Type B pancreatic cell (in vitro differentiated cells): ENCODE measurements at regions not wholly inside any gene's neighbourhood (a gene's known extent, or its start where the extent isn't known, plus 50 kb on each side); places are given as distances from the start of the nearest gene placed in this dataset.

Experiments
- DNase-seq: peaks from one replicate; pipeline ENCODE4 v3.0.0; 2021; ENCODE audit warnings: mixed read lengths; ENCODE audit not compliant: unreplicated experiment; ENCODE audit errors: extremely low spot score
- H3K27ac Mint-ChIP-seq: 2 replicates; pipeline ENCODE4 v1.8.0; 2021; ENCODE audit warnings: mild to moderate bottlenecking, mixed read lengths
- H3K27me3 Mint-ChIP-seq: 2 replicates; pipeline ENCODE4 v1.8.0; 2021; ENCODE audit warnings: mixed read lengths
- H3K36me3 Mint-ChIP-seq: 2 replicates; pipeline ENCODE4 v1.8.0; 2021; ENCODE audit warnings: mixed read lengths
- H3K4me1 Mint-ChIP-seq: one replicate; pipeline ENCODE4 v1.8.0; 2021; ENCODE audit warnings: mixed read lengths; ENCODE audit not compliant: unreplicated experiment
- H3K4me3 Mint-ChIP-seq: 2 replicates; pipeline ENCODE4 v1.8.0; 2021; ENCODE audit warnings: mild to moderate bottlenecking, mixed read lengths
- H3K9me3 Mint-ChIP-seq: 2 replicates; pipeline ENCODE4 v1.8.0; 2021; ENCODE audit warnings: mixed read lengths
- CTCF ChIP-seq: fragments of 200-600 bp; sonication (generic); conservative IDR thresholded peaks from 2 replicates; pipeline ENCODE4 v1.5.0; 2021; ENCODE audit warnings: antibody characterized with exemption, mild to moderate bottlenecking

DNA sequence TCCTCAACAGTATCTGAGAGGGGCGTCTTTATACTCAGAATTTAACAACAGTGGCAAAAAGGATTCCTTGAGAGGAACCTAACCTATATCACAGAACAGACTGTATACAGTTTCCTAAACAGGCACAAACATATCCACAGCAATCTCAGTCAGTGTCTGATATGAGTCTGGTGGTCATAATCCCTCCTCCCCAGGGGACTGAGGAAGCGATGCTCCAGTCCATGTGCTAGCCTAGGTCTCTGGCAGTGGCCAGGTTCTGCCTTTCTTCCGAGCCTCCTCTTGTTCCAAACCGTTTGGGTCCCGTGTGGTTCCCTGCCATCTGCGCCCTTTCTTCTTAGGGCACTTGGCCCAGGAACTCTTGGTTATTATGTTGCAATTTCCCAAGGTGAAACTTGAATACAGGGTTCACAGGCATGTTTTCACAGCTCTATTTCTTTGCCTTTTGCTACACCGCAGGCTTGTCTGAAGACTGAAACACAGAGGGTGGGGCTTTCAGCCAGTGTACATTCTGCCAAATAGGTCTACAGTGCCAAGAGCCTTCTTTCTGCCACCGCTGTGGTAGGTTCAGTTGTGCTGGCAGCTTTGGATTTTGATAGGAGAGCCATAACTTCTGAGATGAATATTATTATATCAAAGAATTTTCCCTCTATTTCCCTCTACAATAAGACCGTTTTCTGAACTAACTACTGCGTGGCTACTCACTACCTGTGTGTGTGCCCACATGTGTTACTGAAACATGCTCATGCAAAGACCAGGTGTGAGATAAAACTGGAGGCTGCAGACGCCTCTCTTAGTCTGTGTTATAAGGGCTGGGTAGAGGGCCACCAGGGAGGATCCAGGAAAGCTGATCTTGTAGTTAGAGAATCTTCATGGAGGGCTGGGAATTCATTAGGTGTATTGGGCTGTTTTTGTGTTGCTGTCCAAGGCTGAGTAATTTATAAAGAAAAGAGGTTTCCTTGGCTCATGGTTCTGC, 75.0 kb upstream of the HAAO start:
- no peak overlapping the region for H3K4me3 Mint-ChIP-seq
- no peak for TF ChIP-seq CTCF
- H3K9me3 Mint-ChIP-seq: peaks cover 11% of the 10 kb centered on the region
- no peak for DNase-seq
- no peaks in the 10 kb centered on the region for H3K4me1 Mint-ChIP-seq
- H3K36me3 Mint-ChIP-seq: peaks cover 7% of the 10 kb centered on the region
- no peaks in the 10 kb centered on the region for H3K27me3 Mint-ChIP-seq
- H3K27ac Mint-ChIP-seq: no peak overlapping the region

DNA sequence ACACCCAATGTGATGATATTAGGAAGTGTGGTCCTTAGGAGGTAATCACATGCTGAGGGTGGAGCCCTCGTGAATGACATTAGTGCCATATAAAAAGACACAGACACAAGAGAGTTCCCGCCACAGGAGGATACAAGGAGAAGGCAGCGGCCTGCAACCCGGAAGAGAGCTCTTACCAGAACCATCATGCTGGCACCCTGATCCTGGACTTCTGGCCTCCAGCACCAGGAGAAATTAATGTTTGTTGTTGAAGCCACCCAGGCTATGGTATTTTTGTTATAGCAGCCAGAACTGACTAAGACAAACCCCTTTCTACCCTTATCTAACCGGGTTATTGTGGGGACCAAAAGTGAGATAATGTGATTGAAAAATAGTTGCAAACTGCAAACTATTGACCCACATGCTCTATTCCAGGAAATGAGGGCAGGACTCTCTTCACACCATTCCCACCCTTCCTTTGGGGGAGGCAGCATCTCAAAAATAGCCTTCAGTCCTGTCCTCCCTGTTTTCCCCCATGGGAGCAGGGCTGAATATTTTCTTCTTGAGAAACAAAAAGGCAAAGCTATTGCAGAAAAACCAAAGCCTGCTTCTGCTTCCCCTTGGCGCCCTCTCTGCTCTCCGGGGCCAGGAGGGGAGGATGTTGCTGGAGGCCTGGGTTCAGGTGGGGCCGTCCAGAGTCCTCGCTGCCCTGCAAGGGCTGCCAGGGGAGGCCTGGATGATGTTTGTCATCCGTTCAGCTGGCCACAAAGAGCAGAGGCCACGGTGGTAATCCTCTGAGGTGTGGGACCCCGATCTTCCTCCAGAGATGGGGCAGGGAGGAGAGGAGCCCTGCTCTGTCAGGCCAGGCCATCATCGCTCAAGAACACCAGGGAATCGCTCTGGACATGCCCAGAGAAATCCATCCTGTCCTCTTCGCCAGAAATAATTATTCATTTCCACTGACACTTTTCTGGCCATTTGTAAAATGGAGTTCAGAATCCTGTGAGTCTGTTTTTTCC, 73.8 kb upstream of the HAAO start:
- DNase-seq: no peak
- Mint-ChIP-seq H3K4me3 (no peak overlapping the region), H3K36me3 (peaks cover 7% of the 10 kb centered on the region), H3K9me3 (peaks cover 11% of the 10 kb centered on the region), H3K27me3 (no peaks in the 10 kb centered on the region), H3K27ac (no peak overlapping the region), H3K4me1 (no peaks in the 10 kb centered on the region)
- TF ChIP-seq CTCF: no peak

DNA sequence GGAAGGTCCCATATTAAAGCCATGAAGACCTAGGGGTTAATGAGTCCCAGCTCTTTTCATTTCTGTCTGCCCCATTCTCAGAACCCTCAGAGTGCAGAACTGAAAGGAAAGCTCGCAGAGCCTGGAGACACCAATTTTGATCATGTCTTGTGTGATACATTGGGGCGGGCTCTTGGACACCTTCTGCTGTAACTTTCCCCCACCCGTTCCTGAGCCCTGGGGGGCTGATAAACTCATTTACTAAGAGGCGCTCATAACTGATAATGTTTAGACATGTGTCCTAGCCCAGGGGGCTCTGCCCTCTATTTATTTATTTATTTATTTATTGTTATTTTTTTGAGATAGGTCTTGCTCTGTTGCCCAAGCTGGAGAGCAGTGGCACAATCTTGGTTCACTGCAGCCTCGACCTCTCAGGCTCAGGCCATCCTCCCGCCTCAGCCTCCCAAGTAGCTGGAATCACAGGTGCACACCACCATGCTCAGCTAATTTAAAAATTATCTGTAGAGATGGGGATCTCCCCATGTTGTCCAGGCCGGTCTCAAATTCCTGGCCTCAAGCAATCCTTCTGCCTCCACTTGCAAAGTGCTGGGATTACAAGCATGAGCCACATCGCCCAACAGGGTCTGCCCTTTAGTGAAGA, 72.4 kb upstream of the HAAO start:
- TF ChIP-seq CTCF: no peak
- Mint-ChIP-seq H3K4me3 (no peak overlapping the region), H3K4me1 (no peaks in the 10 kb centered on the region), H3K27me3 (no peaks in the 10 kb centered on the region), H3K36me3 (peaks cover 10% of the 10 kb centered on the region), H3K9me3 (peaks cover 15% of the 10 kb centered on the region), H3K27ac (no peak overlapping the region)
- no peak for DNase-seq

DNA sequence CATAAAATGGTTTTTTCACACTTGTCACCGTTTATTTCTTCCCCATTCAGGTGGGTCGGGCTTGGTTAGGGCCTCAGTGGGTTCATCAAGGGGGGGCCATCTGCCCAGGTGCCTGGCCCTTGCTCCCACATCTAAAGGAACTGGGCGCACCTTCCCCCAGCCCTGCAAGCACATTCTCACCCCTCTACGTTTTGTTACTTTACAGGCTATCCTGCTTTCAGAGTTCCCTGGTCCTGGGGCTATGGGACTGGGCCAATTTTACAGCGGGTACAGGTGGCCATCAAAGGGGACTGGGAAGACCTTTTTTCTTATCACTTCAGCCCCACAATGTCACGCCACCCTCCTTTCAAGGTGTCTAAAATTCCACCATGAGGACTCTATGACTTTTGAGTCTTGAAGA, 71.8 kb upstream of the HAAO start:
- no peak overlapping the region for H3K4me3 Mint-ChIP-seq
- no peaks in the 10 kb centered on the region for H3K4me1 Mint-ChIP-seq
- H3K27me3 Mint-ChIP-seq: no peaks in the 10 kb centered on the region
- TF ChIP-seq CTCF: no peak
- H3K27ac Mint-ChIP-seq: no peak overlapping the region
- DNase-seq: no peak
- peaks cover 10% of the 10 kb centered on the region for H3K36me3 Mint-ChIP-seq
- peaks cover 12% of the 10 kb centered on the region for H3K9me3 Mint-ChIP-seq

DNA sequence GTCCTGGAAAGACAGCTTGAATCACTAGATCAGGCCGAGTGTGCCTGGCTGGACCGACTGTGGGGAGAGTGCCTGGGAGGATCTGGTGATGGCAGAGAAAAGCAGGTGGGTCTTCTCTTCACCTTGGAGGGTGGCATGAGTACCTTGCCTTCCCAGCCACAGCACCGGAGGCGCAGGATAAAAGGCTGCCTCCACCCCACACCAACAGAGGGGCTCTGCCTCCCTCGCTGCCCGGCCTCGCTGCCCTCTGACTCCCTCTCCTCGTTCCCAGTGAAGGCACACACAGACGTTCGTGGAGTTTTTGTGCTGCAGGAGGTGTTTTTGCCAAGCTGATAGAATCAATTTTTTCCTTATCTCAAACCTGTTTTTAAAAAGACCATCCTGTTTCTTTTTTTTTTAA, 71.4 kb upstream of the HAAO start:
- no peak for DNase-seq
- H3K27me3 Mint-ChIP-seq: no peaks in the 10 kb centered on the region
- no peak overlapping the region for H3K27ac Mint-ChIP-seq
- no peak for TF ChIP-seq CTCF
- peaks cover 7% of the 10 kb centered on the region for H3K36me3 Mint-ChIP-seq
- H3K9me3 Mint-ChIP-seq: peaks cover 8% of the 10 kb centered on the region
- H3K4me3 Mint-ChIP-seq: no peak overlapping the region
- peaks cover 4% of the 10 kb centered on the region for H3K4me1 Mint-ChIP-seq
